NT2/D1 (cell line): ENCODE measurements at regions not wholly inside any gene's neighbourhood (a gene's known extent, or its start where the extent isn't known, plus 50 kb on each side); places are given as distances from the start of the nearest gene placed in this dataset.

ENCODE experiments used
- SUZ12 ChIP-seq: IDR thresholded peaks from 2 replicates; pipeline ENCODE4 v1.6.1; 2011; ENCODE audit not compliant: insufficient read length, insufficient read depth; ENCODE audit errors: extremely low read depth
- ZNF274 ChIP-seq: IDR thresholded peaks from 2 replicates; pipeline ENCODE4 v1.6.1; 2011; ENCODE audit warnings: mild to moderate bottlenecking, low read depth, low read length

GRCh38 chr1:69413129-69413528 lies 154.6 kb upstream of the LRRC7 start:
- TF ChIP-seq ZNF274, result no peak
- TF ChIP-seq SUZ12, result no peak
